ENCODE measurements at regions not wholly inside any gene's neighbourhood (a gene's known extent, or its start where the extent isn't known, plus 50 kb on each side); places are given as distances from the start of the nearest gene placed in this dataset.

DNA sequence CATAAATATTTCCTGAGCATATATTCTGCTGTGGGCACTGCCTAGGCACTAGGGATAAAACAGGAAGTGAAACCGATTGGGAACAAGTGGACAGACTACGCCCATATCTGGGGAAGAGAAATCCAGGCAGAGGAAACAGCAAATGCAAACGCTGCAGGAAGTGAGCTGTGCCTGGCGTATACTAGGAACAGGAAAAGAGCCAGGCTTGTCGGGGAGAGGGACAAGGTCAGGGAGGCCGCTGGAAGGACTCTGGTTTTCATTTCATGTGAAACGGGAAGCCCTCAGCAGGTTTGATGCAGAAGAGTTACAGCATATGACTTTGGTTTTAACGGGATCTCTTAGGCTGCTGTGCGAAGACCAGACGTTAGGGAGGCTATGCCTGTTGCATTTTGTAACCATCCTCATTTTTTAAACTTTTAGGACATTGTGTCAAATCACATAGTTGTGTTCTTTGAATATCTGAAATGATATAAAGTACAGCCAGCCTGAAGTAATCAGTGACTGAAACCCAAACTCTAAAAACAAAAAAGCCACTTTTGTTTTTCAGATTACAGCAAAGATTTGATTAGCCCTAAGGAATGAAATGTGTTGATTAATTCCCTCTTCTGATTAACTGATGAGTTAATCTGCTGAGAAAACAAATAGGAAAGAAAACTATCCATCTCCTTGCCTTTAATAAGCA is 110.2 kb upstream of the PIEZO2 start:
- no peak for TF ChIP-seq MYC (IDR thresholded peaks at IDR 0.05; ENCODE audit: low read depth, low read length)
- TF ChIP-seq, protein P1, sequence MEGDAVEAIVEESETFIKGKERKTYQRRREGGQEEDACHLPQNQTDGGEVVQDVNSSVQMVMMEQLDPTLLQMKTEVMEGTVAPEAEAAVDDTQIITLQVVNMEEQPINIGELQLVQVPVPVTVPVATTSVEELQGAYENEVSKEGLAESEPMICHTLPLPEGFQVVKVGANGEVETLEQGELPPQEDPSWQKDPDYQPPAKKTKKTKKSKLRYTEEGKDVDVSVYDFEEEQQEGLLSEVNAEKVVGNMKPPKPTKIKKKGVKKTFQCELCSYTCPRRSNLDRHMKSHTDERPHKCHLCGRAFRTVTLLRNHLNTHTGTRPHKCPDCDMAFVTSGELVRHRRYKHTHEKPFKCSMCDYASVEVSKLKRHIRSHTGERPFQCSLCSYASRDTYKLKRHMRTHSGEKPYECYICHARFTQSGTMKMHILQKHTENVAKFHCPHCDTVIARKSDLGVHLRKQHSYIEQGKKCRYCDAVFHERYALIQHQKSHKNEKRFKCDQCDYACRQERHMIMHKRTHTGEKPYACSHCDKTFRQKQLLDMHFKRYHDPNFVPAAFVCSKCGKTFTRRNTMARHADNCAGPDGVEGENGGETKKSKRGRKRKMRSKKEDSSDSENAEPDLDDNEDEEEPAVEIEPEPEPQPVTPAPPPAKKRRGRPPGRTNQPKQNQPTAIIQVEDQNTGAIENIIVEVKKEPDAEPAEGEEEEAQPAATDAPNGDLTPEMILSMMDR (IDR thresholded peaks at IDR 0.05; ENCODE audit: low read depth, low read length): no peak
- TF ChIP-seq POLR2A (IDR thresholded peaks at IDR 0.05; ENCODE audit: extremely low read depth, insufficient read length): no peak
- TF ChIP-seq, protein P2, sequence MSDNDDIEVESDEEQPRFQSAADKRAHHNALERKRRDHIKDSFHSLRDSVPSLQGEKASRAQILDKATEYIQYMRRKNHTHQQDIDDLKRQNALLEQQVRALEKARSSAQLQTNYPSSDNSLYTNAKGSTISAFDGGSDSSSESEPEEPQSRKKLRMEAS (IDR thresholded peaks at IDR 0.05; ENCODE audit: low read depth, low read length): no peak
- DNase-seq (ENCODE audit: low read depth): peak; percentile 22
- no peak overlapping the region for H3K4me3 ChIP-seq (ENCODE audit: low read depth, low read length)

DNA sequence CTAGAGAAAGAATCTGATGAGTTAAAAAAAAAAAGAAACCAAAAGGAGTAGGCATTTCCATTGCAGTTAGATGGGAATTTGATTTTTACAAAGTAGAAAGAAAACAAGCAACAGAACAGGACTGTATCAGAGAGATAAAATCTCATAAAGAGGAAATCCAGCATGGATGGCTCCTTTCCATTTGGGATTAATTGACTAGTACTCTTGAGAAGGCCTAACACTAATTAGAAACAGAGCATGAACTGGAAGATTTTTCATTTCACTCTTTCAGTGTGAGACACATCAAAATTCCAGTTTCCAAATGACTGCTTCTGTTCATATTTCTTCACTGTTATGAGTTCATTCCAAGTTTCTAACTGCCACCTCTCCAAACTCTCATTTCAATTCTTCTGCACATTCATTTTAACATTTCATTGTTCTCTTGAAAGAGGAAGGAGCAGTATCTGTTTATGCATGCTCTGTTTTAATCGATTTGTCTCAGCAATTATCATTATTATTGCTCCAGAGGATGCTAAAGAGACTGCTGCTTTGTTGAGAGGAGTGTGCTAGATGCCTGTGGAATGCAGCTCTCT is 108.8 kb upstream of the PIEZO2 start:
- no peak overlapping the region for H3K4me3 ChIP-seq (ENCODE audit: low read depth, low read length)
- no peak for DNase-seq (ENCODE audit: low read depth)
- no peak for TF ChIP-seq MYC (IDR thresholded peaks at IDR 0.05; ENCODE audit: low read depth, low read length)
- TF ChIP-seq, protein P1 (IDR thresholded peaks at IDR 0.05; ENCODE audit: low read depth, low read length): no peak
- no peak for TF ChIP-seq POLR2A (IDR thresholded peaks at IDR 0.05; ENCODE audit: extremely low read depth, insufficient read length)
- TF ChIP-seq, protein P2 (IDR thresholded peaks at IDR 0.05; ENCODE audit: low read depth, low read length): no peak

DNA sequence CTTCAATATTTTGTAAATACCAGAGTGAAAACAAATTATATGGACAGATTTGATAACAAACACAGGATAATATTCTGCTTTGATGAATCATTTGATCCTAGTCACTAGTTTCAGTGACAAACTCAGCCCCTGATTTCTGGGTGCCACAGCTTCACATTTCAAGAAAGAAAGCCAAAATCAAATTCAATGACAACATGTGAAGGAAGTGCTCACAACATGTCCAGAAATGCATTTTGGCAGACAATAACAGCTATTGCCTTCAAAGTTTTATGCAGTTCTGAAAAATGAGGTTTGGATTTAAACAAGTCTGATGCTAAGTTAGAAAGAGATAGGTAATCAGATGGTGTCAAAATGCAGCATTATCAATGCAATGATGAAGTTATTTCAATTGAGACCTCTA is 106.9 kb upstream of the PIEZO2 start:
- no peak for TF ChIP-seq MYC (IDR thresholded peaks at IDR 0.05; ENCODE audit: low read depth, low read length)
- TF ChIP-seq, protein P2 (IDR thresholded peaks at IDR 0.05; ENCODE audit: low read depth, low read length): no peak
- TF ChIP-seq, protein P1 (IDR thresholded peaks at IDR 0.05; ENCODE audit: low read depth, low read length): no peak
- no peak for TF ChIP-seq POLR2A (IDR thresholded peaks at IDR 0.05; ENCODE audit: extremely low read depth, insufficient read length)

DNA sequence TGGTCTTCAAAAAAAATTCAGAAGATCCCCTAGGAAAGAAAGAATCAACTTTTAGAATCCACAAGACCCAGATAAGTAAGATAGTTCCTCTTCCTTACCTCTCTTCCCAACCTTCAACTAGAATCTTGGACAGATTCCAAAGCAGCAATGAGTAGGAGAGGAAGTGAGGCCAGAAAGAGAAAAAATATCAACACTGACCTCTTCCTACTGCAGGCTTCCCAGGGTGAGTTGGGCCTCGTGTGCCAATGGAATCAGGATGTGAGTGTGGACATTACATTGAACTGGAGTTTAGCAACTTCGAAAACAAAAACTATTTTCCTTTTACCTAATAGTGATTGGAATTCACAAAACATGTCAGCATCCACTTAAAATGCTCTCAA is 102.5 kb upstream of the PIEZO2 start:
- no peak overlapping the region for H3K4me3 ChIP-seq (ENCODE audit: low read depth, low read length)
- TF ChIP-seq, protein P1 (IDR thresholded peaks at IDR 0.05; ENCODE audit: low read depth, low read length): no peak
- TF ChIP-seq POLR2A (IDR thresholded peaks at IDR 0.05; ENCODE audit: extremely low read depth, insufficient read length) (no peak), MYC (IDR thresholded peaks at IDR 0.05; ENCODE audit: low read depth, low read length) (no peak)
- TF ChIP-seq, protein P2 (IDR thresholded peaks at IDR 0.05; ENCODE audit: low read depth, low read length): no peak
- DNase-seq (ENCODE audit: low read depth): no peak

More for the DNA sequence above, 106.9 kb upstream of the PIEZO2 start:
- H3K4me3 ChIP-seq (ENCODE audit: low read depth, low read length): no peak overlapping the region
- no peak for DNase-seq (ENCODE audit: low read depth)

DNA sequence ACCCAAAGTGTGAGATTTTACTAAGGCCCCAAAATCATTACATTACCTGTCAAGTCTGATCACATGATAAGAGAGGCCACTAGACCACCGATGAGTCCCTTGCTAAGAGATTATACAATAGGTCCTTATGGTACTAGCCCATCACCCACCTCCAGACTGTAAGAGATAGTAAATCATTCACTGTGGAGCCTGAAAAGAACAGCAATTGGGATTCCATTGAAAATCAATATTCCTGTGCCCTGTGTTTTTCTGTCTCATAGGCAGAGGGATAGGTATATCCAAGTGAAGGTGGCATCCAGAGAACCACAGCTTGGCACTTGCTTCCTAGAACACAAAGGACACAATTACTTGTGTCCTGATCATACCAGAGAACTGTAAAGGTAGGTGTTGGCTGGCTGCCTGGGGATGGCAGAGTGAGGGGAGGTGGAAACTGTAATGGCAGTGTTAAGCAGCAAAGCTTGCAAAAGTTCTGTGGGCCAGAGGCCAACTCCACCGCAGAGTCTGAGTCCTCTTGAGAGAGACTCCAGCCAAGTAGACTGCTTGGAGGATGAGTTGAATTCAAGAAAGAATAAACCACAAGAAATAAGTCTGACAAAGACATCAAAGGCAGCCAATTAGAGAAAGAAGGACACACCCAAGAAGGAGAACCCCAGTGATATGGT is 102.0 kb upstream of the PIEZO2 start:
- H3K4me3 ChIP-seq (ENCODE audit: low read depth, low read length): no peak overlapping the region
- DNase-seq (ENCODE audit: low read depth): no peak
- TF ChIP-seq, protein P1 (IDR thresholded peaks at IDR 0.05; ENCODE audit: low read depth, low read length): no peak
- TF ChIP-seq, protein P2 (IDR thresholded peaks at IDR 0.05; ENCODE audit: low read depth, low read length): no peak
- TF ChIP-seq POLR2A (IDR thresholded peaks at IDR 0.05; ENCODE audit: extremely low read depth, insufficient read length) (no peak), MYC (IDR thresholded peaks at IDR 0.05; ENCODE audit: low read depth, low read length) (no peak)
